ENCODE measurements at regions not wholly inside any gene's neighbourhood (a gene's known extent, or its start where the extent isn't known, plus 50 kb on each side); places are given as distances from the start of the nearest gene placed in this dataset.

- DNase-seq (ENCODE audit: low read depth): no peak
Observed at GRCh38 chr20:50376888-50377459, 133.2 kb upstream of the PTPN1 start.

- no peak for DNase-seq (ENCODE audit: low read depth)
Observed at GRCh38 chr20:50378170-50379000, 131.8 kb upstream of the PTPN1 start.

- DNase-seq (ENCODE audit: low read depth): no peak
Observed at GRCh38 chr20:50379049-50379990, 130.9 kb upstream of the PTPN1 start.

- DNase-seq (ENCODE audit: low read depth): no peak
Observed at GRCh38 chr20:50379991-50380696, 130.0 kb upstream of the PTPN1 start.

GRCh38 chr20:50380697-50381040 is 129.5 kb upstream of the PTPN1 start:
- no peak for DNase-seq (ENCODE audit: low read depth)

GRCh38 chr20:50381075-50381732 is 129.0 kb upstream of the PTPN1 start:
- DNase-seq (ENCODE audit: low read depth): no peak

GRCh38 chr20:50381771-50382593 is 128.2 kb upstream of the PTPN1 start:
- no peak for DNase-seq (ENCODE audit: low read depth)

- DNase-seq (ENCODE audit: low read depth): no peak
Observed at GRCh38 chr20:50385733-50386640, 124.2 kb upstream of the PTPN1 start.

- DNase-seq (ENCODE audit: low read depth): no peak
Observed at GRCh38 chr20:50386641-50386960, 123.6 kb upstream of the PTPN1 start.

- no peak for DNase-seq (ENCODE audit: low read depth)
Observed at GRCh38 chr20:50387218-50387995, 122.8 kb upstream of the PTPN1 start.

- no peak for DNase-seq (ENCODE audit: low read depth)
Observed at GRCh38 chr20:50387996-50388332, 122.2 kb upstream of the PTPN1 start.

- DNase-seq (ENCODE audit: low read depth): no peak
Observed at GRCh38 chr20:50388733-50389437, 121.3 kb upstream of the PTPN1 start.

- DNase-seq (ENCODE audit: low read depth): no peak
Observed at GRCh38 chr20:50389438-50389807, 120.8 kb upstream of the PTPN1 start.

- no peak for DNase-seq (ENCODE audit: low read depth)
Observed at GRCh38 chr20:50389808-50390684, 120.1 kb upstream of the PTPN1 start.

- DNase-seq (ENCODE audit: low read depth): no peak
Observed at GRCh38 chr20:50390685-50391443, 119.3 kb upstream of the PTPN1 start.

GRCh38 chr20:50391444-50392137 is 118.6 kb upstream of the PTPN1 start:
- no peak for DNase-seq (ENCODE audit: low read depth)
